GM23338 (cell line): ENCODE measurements at regions not wholly inside any gene's neighbourhood (a gene's known extent, or its start where the extent isn't known, plus 50 kb on each side); places are given as distances from the start of the nearest gene placed in this dataset.

Source experiments
- EZH2 ChIP-seq: fragments of 200-600 bp; sonication (generic); IDR thresholded peaks from one replicate; pipeline ENCODE4 v1.8.0; 2017; ENCODE audit warnings: antibody characterized with exemption, mild to moderate bottlenecking, low read depth; ENCODE audit not compliant: unreplicated experiment
- POLR2AphosphoS5 ChIP-seq: IDR thresholded peaks from 2 replicates; pipeline ENCODE4 v1.6.1; 2016; ENCODE audit warnings: antibody characterized with exemption, low read depth
- TF ChIP-seq, protein P1 (sequence below), 2 experiments: fragments of 200-600 bp in 1 of 2; sonication (generic) in 1 of 2; conservative IDR thresholded peaks; 2 replicates each; pipeline versions ENCODE4 v1.5.1 to v1.6.1; 2016 to 2017; ENCODE audit warnings: antibody characterized with exemption in 2 of 2, low read depth in 2 of 2, mild to moderate bottlenecking in 2 of 2, moderate library complexity in 1 of 2

DNA sequence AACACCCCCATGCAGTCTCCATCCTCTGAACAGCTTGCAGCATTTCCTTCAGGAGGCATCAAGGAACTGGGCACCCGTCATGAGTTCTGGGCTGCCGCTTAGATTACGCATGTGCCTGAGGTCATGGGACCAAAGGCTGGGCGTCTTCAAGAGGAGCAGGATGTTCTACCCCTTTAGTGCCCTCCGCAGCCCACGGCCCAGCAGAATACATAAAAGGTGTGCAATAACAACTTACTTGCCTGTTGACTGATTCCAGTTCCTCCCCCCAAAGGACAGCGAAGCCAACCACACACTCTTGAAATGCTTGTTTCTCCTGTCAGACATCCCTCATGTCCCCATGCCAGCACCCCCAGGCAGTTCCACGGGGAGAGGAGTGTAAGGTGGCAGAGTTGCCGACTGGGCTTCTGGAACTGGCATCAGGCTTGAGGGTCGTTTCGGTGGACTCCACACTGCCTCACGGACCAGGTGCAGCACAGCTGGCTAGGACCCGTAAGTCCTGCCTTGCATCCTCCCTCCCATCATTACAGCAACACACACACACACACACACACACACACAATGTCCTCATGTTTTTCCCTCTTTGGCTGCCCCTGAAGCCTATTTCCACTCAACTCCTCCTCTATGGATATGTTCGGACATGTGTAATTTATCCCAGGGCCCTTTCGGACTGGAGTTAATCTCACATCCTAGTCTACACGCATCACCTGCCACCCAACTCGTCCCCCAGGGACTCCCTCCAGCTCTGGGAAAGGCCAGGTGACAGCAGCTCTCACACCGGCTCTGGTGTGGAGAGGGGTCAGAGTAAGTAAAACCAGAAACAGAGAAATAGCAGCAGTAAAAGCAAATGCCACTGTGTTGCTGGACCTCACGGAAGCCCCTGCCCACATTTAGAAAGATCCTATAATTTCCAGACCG, 200.7 kb downstream of the BCL11A start:
- no peak for TF ChIP-seq POLR2AphosphoS5
- TF ChIP-seq, protein P1, sequence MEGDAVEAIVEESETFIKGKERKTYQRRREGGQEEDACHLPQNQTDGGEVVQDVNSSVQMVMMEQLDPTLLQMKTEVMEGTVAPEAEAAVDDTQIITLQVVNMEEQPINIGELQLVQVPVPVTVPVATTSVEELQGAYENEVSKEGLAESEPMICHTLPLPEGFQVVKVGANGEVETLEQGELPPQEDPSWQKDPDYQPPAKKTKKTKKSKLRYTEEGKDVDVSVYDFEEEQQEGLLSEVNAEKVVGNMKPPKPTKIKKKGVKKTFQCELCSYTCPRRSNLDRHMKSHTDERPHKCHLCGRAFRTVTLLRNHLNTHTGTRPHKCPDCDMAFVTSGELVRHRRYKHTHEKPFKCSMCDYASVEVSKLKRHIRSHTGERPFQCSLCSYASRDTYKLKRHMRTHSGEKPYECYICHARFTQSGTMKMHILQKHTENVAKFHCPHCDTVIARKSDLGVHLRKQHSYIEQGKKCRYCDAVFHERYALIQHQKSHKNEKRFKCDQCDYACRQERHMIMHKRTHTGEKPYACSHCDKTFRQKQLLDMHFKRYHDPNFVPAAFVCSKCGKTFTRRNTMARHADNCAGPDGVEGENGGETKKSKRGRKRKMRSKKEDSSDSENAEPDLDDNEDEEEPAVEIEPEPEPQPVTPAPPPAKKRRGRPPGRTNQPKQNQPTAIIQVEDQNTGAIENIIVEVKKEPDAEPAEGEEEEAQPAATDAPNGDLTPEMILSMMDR (conservative IDR thresholded peaks at IDR 0.05; ENCODE audit: low read depth in 2 of 2), result no peak
- no peak for TF ChIP-seq EZH2
